ENCODE measurements at regions not wholly inside any gene's neighbourhood (a gene's known extent, or its start where the extent isn't known, plus 50 kb on each side); places are given as distances from the start of the nearest gene placed in this dataset.

DNA sequence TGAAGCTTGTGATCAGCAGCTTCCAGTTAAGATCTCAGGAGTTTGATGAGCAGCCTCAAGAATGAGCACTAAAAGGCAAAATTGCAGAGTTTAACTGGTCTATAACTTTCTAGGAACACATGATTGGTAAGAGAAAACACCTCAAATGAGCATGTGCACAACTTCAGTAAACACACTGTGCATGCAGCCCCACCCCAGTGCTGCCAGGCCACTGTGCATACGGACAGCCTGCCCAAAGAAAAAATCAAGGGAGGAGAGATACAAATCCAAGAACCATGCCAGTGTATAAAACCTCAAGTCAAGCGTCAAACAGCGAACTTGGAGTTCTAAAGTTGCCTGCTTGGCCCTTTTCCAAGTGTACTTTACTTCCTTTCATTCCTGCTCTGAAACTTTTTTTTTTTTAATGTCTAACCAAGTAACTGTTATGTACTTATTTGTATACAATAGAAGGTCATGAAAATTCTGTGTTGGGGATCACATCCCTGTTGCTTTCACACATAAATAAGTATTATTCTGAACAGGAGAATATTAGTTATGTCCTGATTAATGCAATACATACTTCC is 125.6 kb upstream of the TSLP start:
- Histone ChIP-seq H3K27me3 (ENCODE audit: control insufficient read depth in 3 of 3, insufficient read depth in 3 of 3, low read length in 2 of 3) (no peaks in the 10 kb centered on the region), H3K36me3 (ENCODE audit: control insufficient read depth in 4 of 4, insufficient read depth in 4 of 4, low read length in 4 of 4) (no peaks in the 10 kb centered on the region), H3K9ac (ENCODE audit: insufficient read depth in 1 of 2, low read length in 2 of 2) (no peak overlapping the region), H3K27ac (ENCODE audit: low read depth in 1 of 2, low read length in 1 of 2) (no peak overlapping the region), H3K4me1 (ENCODE audit: control insufficient read depth in 5 of 5, insufficient read depth in 5 of 5, low read length in 5 of 5) (no peaks in the 10 kb centered on the region), H3K9me3 (ENCODE audit: control insufficient read depth in 4 of 4, insufficient read depth in 3 of 4, low read length in 3 of 4) (no peaks in the 10 kb centered on the region), H3K4me3 (no peak overlapping the region)
- DNase-seq (peak in 2 of 3 donors; percentile 8 to 37), ATAC-seq (ENCODE audit: insufficient read depth, low FRiP score) (no peak)
- 43 to 54% methylated on average over 3 of the region's 3 CpGs for WGBS, 2 donors
- TF ChIP-seq, protein P1, sequence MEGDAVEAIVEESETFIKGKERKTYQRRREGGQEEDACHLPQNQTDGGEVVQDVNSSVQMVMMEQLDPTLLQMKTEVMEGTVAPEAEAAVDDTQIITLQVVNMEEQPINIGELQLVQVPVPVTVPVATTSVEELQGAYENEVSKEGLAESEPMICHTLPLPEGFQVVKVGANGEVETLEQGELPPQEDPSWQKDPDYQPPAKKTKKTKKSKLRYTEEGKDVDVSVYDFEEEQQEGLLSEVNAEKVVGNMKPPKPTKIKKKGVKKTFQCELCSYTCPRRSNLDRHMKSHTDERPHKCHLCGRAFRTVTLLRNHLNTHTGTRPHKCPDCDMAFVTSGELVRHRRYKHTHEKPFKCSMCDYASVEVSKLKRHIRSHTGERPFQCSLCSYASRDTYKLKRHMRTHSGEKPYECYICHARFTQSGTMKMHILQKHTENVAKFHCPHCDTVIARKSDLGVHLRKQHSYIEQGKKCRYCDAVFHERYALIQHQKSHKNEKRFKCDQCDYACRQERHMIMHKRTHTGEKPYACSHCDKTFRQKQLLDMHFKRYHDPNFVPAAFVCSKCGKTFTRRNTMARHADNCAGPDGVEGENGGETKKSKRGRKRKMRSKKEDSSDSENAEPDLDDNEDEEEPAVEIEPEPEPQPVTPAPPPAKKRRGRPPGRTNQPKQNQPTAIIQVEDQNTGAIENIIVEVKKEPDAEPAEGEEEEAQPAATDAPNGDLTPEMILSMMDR (IDR thresholded peaks at IDR 0.05; ENCODE audit: control extremely low read depth, extremely low read depth), result no peak

DNA sequence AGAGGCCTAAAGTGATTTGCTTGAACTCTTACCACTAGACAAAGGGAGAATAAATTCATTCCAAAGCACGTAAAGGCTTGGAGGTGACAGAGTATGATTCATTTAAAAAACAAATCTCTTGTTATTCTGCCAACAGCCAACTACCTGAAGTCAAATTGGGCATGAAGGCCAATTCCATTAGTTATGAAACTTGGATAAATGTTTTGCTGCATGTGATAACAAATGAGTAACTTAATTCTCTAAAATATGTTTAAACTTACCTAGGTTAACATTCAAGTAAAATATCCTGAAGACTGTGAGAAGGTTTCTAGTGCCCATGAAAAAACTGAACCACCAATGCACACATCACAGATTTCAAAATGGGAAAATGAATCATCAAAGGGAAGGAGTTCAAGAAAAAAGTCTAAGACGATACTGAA is 120.1 kb upstream of the TSLP start:
- no peaks in the 10 kb centered on the region for H3K4me1 ChIP-seq (ENCODE audit: control insufficient read depth in 5 of 5, insufficient read depth in 5 of 5, low read length in 5 of 5)
- H3K4me3 ChIP-seq, result no peak overlapping the region
- no peaks in the 10 kb centered on the region for H3K36me3 ChIP-seq (ENCODE audit: control insufficient read depth in 4 of 4, insufficient read depth in 4 of 4, low read length in 4 of 4)
- H3K27me3 ChIP-seq (ENCODE audit: control insufficient read depth in 3 of 3, insufficient read depth in 3 of 3, low read length in 2 of 3), result no peaks in the 10 kb centered on the region
- WGBS, 2 donors, result 77 to 93% methylated on average over 2 of the region's 2 CpGs
- TF ChIP-seq, protein P1 (IDR thresholded peaks at IDR 0.05; ENCODE audit: control extremely low read depth, extremely low read depth), result no peak
- ATAC-seq (ENCODE audit: insufficient read depth, low FRiP score), result no peak
- H3K9ac ChIP-seq (ENCODE audit: insufficient read depth in 1 of 2, low read length in 2 of 2), result no peak overlapping the region
- no peak overlapping the region for H3K27ac ChIP-seq (ENCODE audit: low read depth in 1 of 2, low read length in 1 of 2)
- DNase-seq, result no peak
- no peaks in the 10 kb centered on the region for H3K9me3 ChIP-seq (ENCODE audit: control insufficient read depth in 4 of 4, insufficient read depth in 3 of 4, low read length in 3 of 4)

DNA sequence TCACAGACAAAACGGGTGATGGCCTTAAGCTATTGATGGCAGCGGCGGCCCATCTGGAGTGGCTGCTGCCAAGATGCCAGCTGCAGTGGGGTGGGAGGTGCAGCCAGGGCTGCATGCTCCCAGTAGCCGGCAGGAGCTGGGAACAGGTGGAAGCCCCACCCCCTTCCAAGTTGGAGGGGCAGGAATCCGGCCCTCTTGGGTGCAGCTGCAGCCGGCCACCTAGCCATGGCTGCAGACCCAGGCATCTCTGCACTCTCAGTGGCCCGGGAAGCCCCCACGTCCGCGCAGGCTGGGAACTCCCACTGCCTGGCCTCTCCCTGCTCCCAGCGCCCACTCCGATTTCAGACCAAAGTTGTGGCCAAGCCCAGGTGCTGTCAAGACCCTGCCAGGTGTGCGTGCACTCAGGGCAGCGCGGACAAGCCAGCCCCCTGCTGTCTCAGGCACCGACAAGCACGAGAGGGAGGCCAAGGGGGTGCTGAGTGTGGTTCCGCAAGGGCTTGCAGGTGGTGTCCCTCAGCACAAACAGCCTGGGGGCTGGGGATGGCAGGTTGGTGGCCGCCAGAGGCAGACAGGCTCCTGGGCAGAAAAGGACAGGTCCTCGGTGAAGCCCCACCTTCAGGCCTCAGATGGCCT is 115.1 kb upstream of the TSLP start:
- H3K36me3 ChIP-seq (ENCODE audit: control insufficient read depth in 4 of 4, insufficient read depth in 4 of 4, low read length in 4 of 4), result no peaks in the 10 kb centered on the region
- TF ChIP-seq, protein P1 (IDR thresholded peaks at IDR 0.05; ENCODE audit: control extremely low read depth, extremely low read depth), result no peak
- 67 to 79% methylated on average over 20 of the region's 20 CpGs for WGBS, 2 donors
- no peak for DNase-seq
- no peaks in the 10 kb centered on the region for H3K27me3 ChIP-seq (ENCODE audit: control insufficient read depth in 3 of 3, insufficient read depth in 3 of 3, low read length in 2 of 3)
- no peaks in the 10 kb centered on the region for H3K9me3 ChIP-seq (ENCODE audit: control insufficient read depth in 4 of 4, insufficient read depth in 3 of 4, low read length in 3 of 4)
- H3K27ac ChIP-seq (ENCODE audit: low read depth in 1 of 2, low read length in 1 of 2), result no peak overlapping the region
- H3K4me1 ChIP-seq (ENCODE audit: control insufficient read depth in 5 of 5, insufficient read depth in 5 of 5, low read length in 5 of 5), result no peaks in the 10 kb centered on the region
- no peak overlapping the region for H3K4me3 ChIP-seq
- no peak for ATAC-seq (ENCODE audit: insufficient read depth, low FRiP score)
- no peak overlapping the region for H3K9ac ChIP-seq (ENCODE audit: insufficient read depth in 1 of 2, low read length in 2 of 2)
